Mesendoderm (in vitro differentiated cells): ENCODE measurements at regions not wholly inside any gene's neighbourhood (a gene's known extent, or its start where the extent isn't known, plus 50 kb on each side); places are given as distances from the start of the nearest gene placed in this dataset.

ENCODE experiments used
- DNase-seq: peaks from one replicate; pipeline ENCODE4 v3.0.0; 2013
- H2AK5ac ChIP-seq: 2 replicates; pipeline ENCODE4 v1.6.1; 2013; ENCODE audit warnings: low read length, inconsistent platforms
- H2BK120ac ChIP-seq: 2 replicates; pipeline ENCODE4 v1.6.1; 2013; ENCODE audit warnings: low read depth, mild to moderate bottlenecking, low read length, moderate library complexity, mixed read lengths
- H2BK15ac ChIP-seq: replicated peaks from 2 replicates; pipeline ENCODE4 v1.6.1; 2013; ENCODE audit warnings: low read depth, mild to moderate bottlenecking, moderate library complexity
- H2BK5ac ChIP-seq: 2 replicates; pipeline ENCODE4 v1.6.1; 2013; ENCODE audit warnings: low read length, inconsistent platforms
- H3K18ac ChIP-seq: 2 replicates; pipeline ENCODE4 v1.6.1; 2013; ENCODE audit warnings: mild to moderate bottlenecking, low read length, mixed read lengths
- H3K23ac ChIP-seq: one replicate; pipeline ENCODE4 v1.6.1; 2013; ENCODE audit warnings: low read length
- H3K27ac ChIP-seq: 2 replicates; pipeline ENCODE4 v1.5.1; 2013; ENCODE audit warnings: low read depth, mild to moderate bottlenecking, inconsistent platforms, low read length, moderate library complexity
- H3K27me3 ChIP-seq: 2 replicates; pipeline ENCODE4 v1.6.1; 2013; ENCODE audit warnings: low read length, control low read depth, mild to moderate bottlenecking, inconsistent platforms; ENCODE audit not compliant: insufficient read depth, poor library complexity
- H3K36me3 ChIP-seq: 2 replicates; pipeline ENCODE4 v1.6.1; 2013; ENCODE audit warnings: low read length, inconsistent platforms; ENCODE audit not compliant: control insufficient read depth, insufficient read depth
- H3K4ac ChIP-seq: one replicate; pipeline ENCODE4 v1.6.1; 2013; ENCODE audit warnings: low read depth, mild to moderate bottlenecking, low read length, moderate library complexity
- H3K4me1 ChIP-seq: 2 replicates; pipeline ENCODE4 v1.6.1; 2013; ENCODE audit warnings: low read depth, low read length, inconsistent platforms; ENCODE audit not compliant: control insufficient read depth
- H3K4me2 ChIP-seq: 2 replicates; pipeline ENCODE4 v1.6.1; 2013; ENCODE audit warnings: low read length
- H3K4me3 ChIP-seq: 2 replicates; pipeline ENCODE4 v1.5.1; 2013; ENCODE audit warnings: mild to moderate bottlenecking, low read length
- H3K56ac ChIP-seq: one replicate; pipeline ENCODE4 v1.6.1; 2013; ENCODE audit warnings: low read length
- H3K79me1 ChIP-seq: 2 replicates; pipeline ENCODE4 v1.6.1; 2013; ENCODE audit warnings: low read length, inconsistent platforms
- H3K79me2 ChIP-seq: 2 replicates; pipeline ENCODE4 v1.6.1; 2013; ENCODE audit warnings: mild to moderate bottlenecking, low read length; ENCODE audit not compliant: control insufficient read depth, insufficient read depth
- H3K9ac ChIP-seq: 2 replicates; pipeline ENCODE4 v1.6.1; 2013; ENCODE audit warnings: low read length, inconsistent platforms
- H4K5ac ChIP-seq: one replicate; pipeline ENCODE4 v1.6.1; 2013; ENCODE audit warnings: low read length
- H4K8ac ChIP-seq: one replicate; pipeline ENCODE4 v1.6.1; 2013; ENCODE audit warnings: low read depth, mild to moderate bottlenecking, control low read depth, low read length, moderate library complexity
- WGBS: extraction: QIAGEN DNeasy Blood & Tissue Kit; methylation state at CpG from one replicate; pipeline ENCODE4 v1.1.7; 2013; ENCODE audit warnings: low lambda C conversion rate, missing lambda C conversion rate; ENCODE audit not compliant: insufficient coverage; ENCODE audit errors: extremely low coverage; 5-methylcytosine and 5-hydroxymethylcytosine counted together

- Histone ChIP-seq H4K5ac (no peak overlapping the region), H3K56ac (no peak overlapping the region)
- WGBS: no CpG with 5 or more reads among the region's 3 CpGs
Observed at GRCh38 chr1:55650444-55650843, 435.3 kb upstream of the USP24 start.

DNA sequence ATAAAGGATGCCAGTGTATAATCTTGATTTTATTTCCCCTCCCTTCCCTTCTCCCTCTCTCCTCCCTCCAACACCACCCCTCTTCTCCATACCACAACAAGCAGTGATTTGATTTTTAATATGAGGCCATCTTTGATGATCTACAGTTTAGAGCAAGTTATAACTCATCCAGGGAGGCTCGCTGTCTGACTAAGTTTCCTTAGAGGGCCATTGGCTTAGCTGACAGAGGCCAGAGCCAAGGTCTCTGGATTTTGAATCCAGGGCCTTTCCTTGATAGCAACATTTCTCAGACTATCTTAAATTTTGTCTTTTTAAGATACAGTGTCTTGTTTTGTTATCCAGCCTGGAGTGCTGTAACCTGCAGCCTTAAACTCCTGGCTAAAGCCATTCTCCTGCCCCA, 431.0 kb upstream of the USP24 start:
- no peaks in the 10 kb centered on the region for H3K4me1 ChIP-seq
- H3K9ac ChIP-seq: no peak overlapping the region
- no peak overlapping the region for H3K4me3 ChIP-seq
- no peaks in the 10 kb centered on the region for H3K27me3 ChIP-seq
- H3K56ac ChIP-seq: no peak overlapping the region
- no peaks in the 10 kb centered on the region for H3K79me2 ChIP-seq
- H2BK5ac ChIP-seq: no peak overlapping the region
- no peak overlapping the region for H3K4ac ChIP-seq
- DNase-seq: no peak
- no peak overlapping the region for H3K23ac ChIP-seq
- no peak overlapping the region for H2AK5ac ChIP-seq
- no peak overlapping the region for H3K27ac ChIP-seq
- WGBS: no CpG with 5 or more reads among the region's 1 CpG
- H2BK120ac ChIP-seq: no peak overlapping the region
- H3K36me3 ChIP-seq: no peaks in the 10 kb centered on the region
- no peak overlapping the region for H4K8ac ChIP-seq
- no peak overlapping the region for H3K18ac ChIP-seq
- no peak overlapping the region for H2BK15ac ChIP-seq
- H3K4me2 ChIP-seq: no peak overlapping the region
- no peak overlapping the region for H4K5ac ChIP-seq
- no peaks in the 10 kb centered on the region for H3K79me1 ChIP-seq

More at GRCh38 chr1:55650444-55650843, 435.3 kb upstream of the USP24 start:
- H2BK120ac ChIP-seq: no peak overlapping the region
- no peaks in the 10 kb centered on the region for H3K79me2 ChIP-seq
- no peaks in the 10 kb centered on the region for H3K4me1 ChIP-seq
- H3K27me3 ChIP-seq: no peaks in the 10 kb centered on the region
- H3K4me2 ChIP-seq: no peak overlapping the region
- H3K4ac ChIP-seq: no peak overlapping the region
- H3K9ac ChIP-seq: no peak overlapping the region
- no peaks in the 10 kb centered on the region for H3K36me3 ChIP-seq
- no peak overlapping the region for H2BK15ac ChIP-seq
- no peaks in the 10 kb centered on the region for H3K79me1 ChIP-seq
- DNase-seq: no peak
- H3K18ac ChIP-seq: no peak overlapping the region
- no peak overlapping the region for H3K27ac ChIP-seq
- H2AK5ac ChIP-seq: no peak overlapping the region
- H4K8ac ChIP-seq: no peak overlapping the region
- H2BK5ac ChIP-seq: no peak overlapping the region
- H3K23ac ChIP-seq: no peak overlapping the region
- no peak overlapping the region for H3K4me3 ChIP-seq

DNA sequence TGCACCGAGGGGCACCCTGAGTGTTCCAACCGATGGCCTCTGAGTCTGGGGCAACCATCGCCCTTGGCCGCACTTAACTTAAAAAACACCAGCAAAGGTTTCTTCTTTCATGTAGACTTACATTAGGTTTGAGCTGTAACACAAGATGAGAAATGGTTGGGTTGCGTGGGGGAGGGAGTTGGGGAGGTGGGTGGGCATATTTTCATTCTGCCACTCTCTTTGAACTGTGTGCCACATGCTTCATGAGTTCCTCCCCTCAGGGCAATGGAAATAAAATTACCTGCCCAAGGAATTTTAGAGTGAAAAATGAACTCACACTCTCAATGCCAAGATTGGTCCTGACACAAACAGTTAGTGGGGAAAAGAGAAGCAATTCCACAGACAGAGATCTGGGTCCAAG, 430.1 kb upstream of the USP24 start:
- Histone ChIP-seq H3K79me1 (no peaks in the 10 kb centered on the region), H3K36me3 (no peaks in the 10 kb centered on the region), H3K23ac (no peak overlapping the region), H3K4me1 (no peaks in the 10 kb centered on the region), H2BK15ac (no peak overlapping the region), H3K79me2 (no peaks in the 10 kb centered on the region), H3K9ac (no peak overlapping the region), H3K4ac (no peak overlapping the region), H3K4me2 (no peak overlapping the region), H4K8ac (no peak overlapping the region), H3K27ac (no peak overlapping the region), H3K27me3 (no peaks in the 10 kb centered on the region), H2AK5ac (no peak overlapping the region), H3K56ac (no peak overlapping the region), H3K18ac (no peak overlapping the region), H4K5ac (no peak overlapping the region), H2BK120ac (no peak overlapping the region), H3K4me3 (no peak overlapping the region), H2BK5ac (no peak overlapping the region)
- DNase-seq: no peak
- WGBS: no CpG with 5 or more reads among the region's 5 CpGs

DNA sequence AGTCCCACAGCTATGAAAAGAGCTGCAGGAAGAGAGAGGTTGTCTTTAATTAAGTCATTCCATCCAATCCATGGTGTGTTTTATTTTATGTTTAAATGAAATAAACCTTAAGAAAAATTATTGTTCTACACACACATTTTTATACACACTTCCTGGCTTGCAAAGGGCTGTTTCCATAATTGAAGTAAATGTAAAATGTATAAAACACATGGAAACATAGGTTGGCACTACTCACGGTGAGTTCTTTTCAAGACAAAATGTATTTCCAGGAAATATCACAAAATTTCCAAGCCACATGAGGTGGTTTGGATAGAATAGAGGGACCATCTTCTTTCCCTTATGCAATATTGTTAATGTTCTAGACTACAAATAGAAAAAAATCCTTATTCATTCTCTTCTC, 426.8 kb upstream of the USP24 start:
- WGBS: no CpG with 5 or more reads among the region's 1 CpG
- Histone ChIP-seq H3K23ac (no peak overlapping the region), H3K18ac (no peak overlapping the region), H3K27ac (no peak overlapping the region), H2BK15ac (no peak overlapping the region), H3K27me3 (no peaks in the 10 kb centered on the region), H3K36me3 (no peaks in the 10 kb centered on the region), H3K56ac (no peak overlapping the region), H2BK5ac (no peak overlapping the region), H4K8ac (no peak overlapping the region), H3K4me2 (no peak overlapping the region), H3K9ac (no peak overlapping the region), H3K79me2 (no peaks in the 10 kb centered on the region), H4K5ac (no peak overlapping the region), H3K4ac (no peak overlapping the region), H2BK120ac (no peak overlapping the region), H2AK5ac (no peak overlapping the region), H3K79me1 (no peaks in the 10 kb centered on the region), H3K4me1 (no peaks in the 10 kb centered on the region), H3K4me3 (no peak overlapping the region)
- no peak for DNase-seq

DNA sequence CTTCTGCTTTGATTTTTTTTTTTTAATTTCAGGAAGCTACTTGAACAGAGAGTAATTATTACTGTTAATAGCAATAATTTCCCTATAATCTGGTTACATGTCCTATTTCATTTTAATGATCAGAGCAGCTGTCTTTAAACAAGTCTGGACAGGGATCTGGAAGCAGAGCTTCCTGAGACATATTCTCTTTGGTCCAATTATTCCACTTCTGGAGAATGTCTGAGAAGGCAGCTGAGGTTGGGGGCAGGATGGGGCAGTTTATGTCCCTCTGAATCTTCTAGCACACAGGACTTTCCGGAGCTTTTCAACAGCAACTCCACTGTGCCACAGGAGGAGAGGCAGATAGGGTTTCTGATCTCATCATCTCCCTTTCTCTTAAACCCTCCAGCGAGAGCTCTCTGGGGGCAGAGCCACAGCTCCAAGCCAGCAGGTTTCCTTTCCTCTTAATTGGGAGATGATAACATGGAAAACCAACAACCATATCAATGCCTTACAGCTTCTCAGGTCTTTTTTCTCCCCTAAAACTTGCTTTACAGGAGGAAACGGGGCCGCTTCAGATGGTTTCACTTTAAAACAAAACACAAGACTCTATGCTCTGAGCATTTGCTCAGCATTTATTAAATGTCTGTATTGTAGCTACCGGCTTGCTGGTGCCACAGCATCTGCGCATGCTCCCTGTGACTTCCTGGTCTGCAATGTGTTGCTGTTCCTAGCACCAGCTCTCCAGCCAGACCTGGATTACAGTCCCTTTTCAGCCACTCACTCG, 425.7 kb upstream of the USP24 start:
- no peak overlapping the region for H3K27ac ChIP-seq
- H4K8ac ChIP-seq: no peak overlapping the region
- no peak overlapping the region for H3K4me2 ChIP-seq
- no peak overlapping the region for H3K9ac ChIP-seq
- no peak overlapping the region for H2BK15ac ChIP-seq
- no peak overlapping the region for H2BK120ac ChIP-seq
- H2BK5ac ChIP-seq: no peak overlapping the region
- H3K56ac ChIP-seq: no peak overlapping the region
- no peak overlapping the region for H2AK5ac ChIP-seq
- no peak overlapping the region for H3K18ac ChIP-seq
- no peaks in the 10 kb centered on the region for H3K79me1 ChIP-seq
- no peaks in the 10 kb centered on the region for H3K4me1 ChIP-seq
- no CpG with 5 or more reads among the region's 7 CpGs for WGBS
- no peak overlapping the region for H3K4me3 ChIP-seq
- DNase-seq: peak; percentile 19
- H3K27me3 ChIP-seq: no peaks in the 10 kb centered on the region
- H3K4ac ChIP-seq: no peak overlapping the region
- H4K5ac ChIP-seq: no peak overlapping the region
- H3K79me2 ChIP-seq: no peaks in the 10 kb centered on the region
- H3K36me3 ChIP-seq: no peaks in the 10 kb centered on the region
- no peak overlapping the region for H3K23ac ChIP-seq

DNA sequence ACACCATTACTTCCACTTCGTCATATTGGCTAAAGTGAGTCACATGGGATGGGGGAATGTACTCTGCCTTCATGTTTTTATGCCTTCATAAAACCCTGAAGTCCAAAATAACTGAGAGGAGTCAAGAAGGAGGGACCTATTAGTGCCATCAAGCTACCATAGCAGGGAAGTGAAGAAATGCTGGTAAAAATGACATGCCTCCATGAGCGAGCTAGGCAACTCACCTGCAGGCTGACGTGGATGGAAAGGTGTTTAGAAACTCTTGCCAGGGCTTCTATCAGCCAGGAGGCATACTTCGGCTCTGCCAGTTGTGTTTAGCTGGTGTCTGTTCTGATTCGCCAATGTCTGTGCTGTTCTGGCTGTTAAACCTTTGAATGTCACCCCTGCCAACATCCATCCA, 424.4 kb upstream of the USP24 start:
- Histone ChIP-seq H3K56ac (no peak overlapping the region), H3K27me3 (no peaks in the 10 kb centered on the region), H3K27ac (peak overlapping the region; percentile 23), H3K79me2 (no peaks in the 10 kb centered on the region), H3K79me1 (no peaks in the 10 kb centered on the region), H4K5ac (no peak overlapping the region), H3K23ac (no peak overlapping the region), H3K4ac (no peak overlapping the region), H3K9ac (no peak overlapping the region), H3K4me1 (no peaks in the 10 kb centered on the region), H2BK120ac (no peak overlapping the region), H3K18ac (no peak overlapping the region), H2BK15ac (no peak overlapping the region), H4K8ac (no peak overlapping the region), H3K4me3 (no peak overlapping the region), H3K4me2 (no peak overlapping the region), H2AK5ac (peak overlapping the region; percentile 49), H2BK5ac (no peak overlapping the region), H3K36me3 (no peaks in the 10 kb centered on the region)
- no peak for DNase-seq
- WGBS: no CpG with 5 or more reads among the region's 5 CpGs
